ENCODE measurements at regions not wholly inside any gene's neighbourhood (a gene's known extent, or its start where the extent isn't known, plus 50 kb on each side); places are given as distances from the start of the nearest gene placed in this dataset.

DNA sequence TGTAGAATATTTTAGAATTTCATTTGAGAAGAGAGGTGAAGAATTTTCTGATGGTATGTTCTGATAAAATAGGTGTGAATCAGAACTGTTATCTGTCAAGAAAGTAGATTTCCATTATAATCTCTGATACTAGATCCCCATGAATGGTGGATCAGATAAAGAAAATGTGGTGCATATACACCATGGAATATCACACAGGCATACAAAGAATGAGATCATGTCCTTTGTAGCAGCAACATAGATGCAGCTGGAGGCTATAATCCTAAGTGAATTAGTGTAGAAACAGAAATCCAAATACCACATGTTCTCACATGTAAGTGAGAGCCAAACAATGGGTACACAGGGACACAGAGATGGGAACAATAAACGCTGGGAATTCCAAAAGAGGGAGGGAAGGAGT lies 372.0 kb upstream of the ATP2B1 start:
- H3K4me1 ChIP-seq (ENCODE audit: control insufficient read depth in 2 of 2, insufficient read depth in 2 of 2, low read length in 1 of 2): no peaks in the 10 kb centered on the region
- WGBS, 2 donors: 33 to 35% methylated on average over 1 of the region's 1 CpG
- no peaks in the 10 kb centered on the region for H3K27me3 ChIP-seq (ENCODE audit: control insufficient read depth in 1 of 2, insufficient read depth in 2 of 2, low read length in 2 of 2)
- no peak overlapping the region for H3K4me3 ChIP-seq (ENCODE audit: low read depth in 1 of 2, low read length in 2 of 2)
- H3K36me3 ChIP-seq (ENCODE audit: control insufficient read depth in 2 of 2, insufficient read depth in 2 of 2, low read length in 1 of 2): no peaks in the 10 kb centered on the region
- H3K9me3 ChIP-seq (ENCODE audit: control insufficient read depth in 2 of 2, insufficient read depth in 1 of 2, low read depth in 1 of 2, low read length in 1 of 2): no peaks in the 10 kb centered on the region
- no peak overlapping the region for H3K27ac ChIP-seq (ENCODE audit: low read depth in 2 of 2, low read length in 1 of 2)

DNA sequence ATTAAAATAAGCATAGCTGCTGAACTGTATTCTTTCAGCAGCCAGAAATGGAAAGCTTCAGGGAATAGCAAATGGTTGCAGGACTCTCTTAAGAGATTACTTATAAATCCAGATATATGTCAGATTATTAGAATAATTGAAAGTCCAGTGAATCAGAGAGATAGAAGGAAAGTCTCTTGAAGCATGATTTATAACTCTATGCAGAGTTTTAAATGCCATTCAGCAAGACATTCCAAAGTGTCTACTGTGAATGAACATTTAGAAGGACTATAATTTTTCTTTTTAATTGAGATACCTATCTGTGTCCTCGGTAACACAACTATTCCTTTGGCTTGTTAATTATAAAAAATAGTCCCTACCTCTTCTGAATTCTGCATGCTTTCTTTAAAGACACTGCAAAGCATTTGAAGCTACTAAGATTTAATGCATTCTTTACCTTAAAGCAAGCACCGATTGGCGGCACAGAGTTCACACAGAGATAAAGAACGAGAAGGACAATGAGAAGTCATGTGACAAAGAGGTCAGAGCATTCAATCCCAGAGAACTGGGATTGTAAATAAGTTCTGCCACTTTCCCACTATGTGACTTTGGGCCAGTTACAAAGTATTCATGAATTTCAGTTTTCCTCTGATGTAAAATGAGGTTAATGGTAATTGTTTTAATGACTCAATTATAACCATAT lies 371.0 kb upstream of the ATP2B1 start:
- H3K27ac ChIP-seq (ENCODE audit: low read depth in 2 of 2, low read length in 1 of 2): no peak overlapping the region
- no peaks in the 10 kb centered on the region for H3K4me1 ChIP-seq (ENCODE audit: control insufficient read depth in 2 of 2, insufficient read depth in 2 of 2, low read length in 1 of 2)
- H3K9me3 ChIP-seq (ENCODE audit: control insufficient read depth in 2 of 2, insufficient read depth in 1 of 2, low read depth in 1 of 2, low read length in 1 of 2): no peaks in the 10 kb centered on the region
- H3K4me3 ChIP-seq (ENCODE audit: low read depth in 1 of 2, low read length in 2 of 2): no peak overlapping the region
- no peaks in the 10 kb centered on the region for H3K36me3 ChIP-seq (ENCODE audit: control insufficient read depth in 2 of 2, insufficient read depth in 2 of 2, low read length in 1 of 2)
- WGBS, 2 donors: 65 to 87% methylated on average over 4 of the region's 4 CpGs
- no peaks in the 10 kb centered on the region for H3K27me3 ChIP-seq (ENCODE audit: control insufficient read depth in 1 of 2, insufficient read depth in 2 of 2, low read length in 2 of 2)

DNA sequence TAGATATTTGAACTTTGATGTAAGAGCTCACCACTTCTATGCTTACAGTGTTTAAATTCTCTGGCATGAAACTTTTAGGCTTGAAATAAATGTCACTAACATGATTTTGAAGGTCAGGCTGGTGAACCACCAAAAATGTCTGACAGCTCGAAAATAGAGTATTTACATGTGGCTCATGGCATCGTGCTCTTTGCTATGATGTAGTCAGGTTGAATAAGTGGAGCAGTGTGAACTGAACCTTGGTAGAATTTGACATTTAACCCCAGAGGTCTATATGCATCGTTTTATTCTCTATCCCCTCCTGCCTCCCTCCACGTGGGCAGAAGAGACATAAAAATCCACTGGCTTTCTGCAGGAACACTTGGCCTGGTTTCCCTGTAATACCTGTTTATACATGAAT lies 369.7 kb upstream of the ATP2B1 start:
- H3K9me3 ChIP-seq (ENCODE audit: control insufficient read depth in 2 of 2, insufficient read depth in 1 of 2, low read depth in 1 of 2, low read length in 1 of 2): no peaks in the 10 kb centered on the region

DNA sequence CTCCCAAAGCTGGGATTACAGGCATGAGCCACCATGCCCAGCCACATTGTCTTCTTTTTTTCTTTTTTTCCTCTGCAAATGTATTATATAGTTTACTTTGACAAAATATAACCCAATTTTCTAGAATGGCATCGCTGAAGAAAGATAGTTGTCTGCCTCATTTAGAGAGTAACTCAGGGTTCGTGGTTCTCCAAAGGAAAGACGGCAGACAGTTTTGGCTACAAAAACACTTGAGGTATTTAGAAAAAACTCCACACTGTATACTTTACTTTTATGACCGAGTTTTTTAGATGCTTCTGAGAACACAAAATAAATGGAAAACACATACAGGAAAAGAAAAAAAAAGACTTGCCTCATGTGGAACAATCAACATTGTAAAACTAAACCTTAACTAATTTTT lies 369.1 kb upstream of the ATP2B1 start:
- 85% methylated on average over 4 of the region's 4 CpGs for WGBS, 2 donors
- H3K36me3 ChIP-seq (ENCODE audit: control insufficient read depth in 2 of 2, insufficient read depth in 2 of 2, low read length in 1 of 2): no peaks in the 10 kb centered on the region
- H3K4me1 ChIP-seq (ENCODE audit: control insufficient read depth in 2 of 2, insufficient read depth in 2 of 2, low read length in 1 of 2): no peaks in the 10 kb centered on the region
- H3K4me3 ChIP-seq (ENCODE audit: low read depth in 1 of 2, low read length in 2 of 2): no peak overlapping the region
- H3K27ac ChIP-seq (ENCODE audit: low read depth in 2 of 2, low read length in 1 of 2): no peak overlapping the region
- no peaks in the 10 kb centered on the region for H3K27me3 ChIP-seq (ENCODE audit: control insufficient read depth in 1 of 2, insufficient read depth in 2 of 2, low read length in 2 of 2)
- H3K9me3 ChIP-seq (ENCODE audit: control insufficient read depth in 2 of 2, insufficient read depth in 1 of 2, low read depth in 1 of 2, low read length in 1 of 2): no peaks in the 10 kb centered on the region

More for the DNA sequence above, 369.7 kb upstream of the ATP2B1 start:
- Histone ChIP-seq H3K4me1 (ENCODE audit: control insufficient read depth in 2 of 2, insufficient read depth in 2 of 2, low read length in 1 of 2) (no peaks in the 10 kb centered on the region), H3K4me3 (ENCODE audit: low read depth in 1 of 2, low read length in 2 of 2) (no peak overlapping the region), H3K27me3 (ENCODE audit: control insufficient read depth in 1 of 2, insufficient read depth in 2 of 2, low read length in 2 of 2) (no peaks in the 10 kb centered on the region), H3K27ac (ENCODE audit: low read depth in 2 of 2, low read length in 1 of 2) (no peak overlapping the region), H3K36me3 (ENCODE audit: control insufficient read depth in 2 of 2, insufficient read depth in 2 of 2, low read length in 1 of 2) (no peaks in the 10 kb centered on the region)
- 75 to 79% methylated on average over 4 of the region's 4 CpGs for WGBS, 2 donors

DNA sequence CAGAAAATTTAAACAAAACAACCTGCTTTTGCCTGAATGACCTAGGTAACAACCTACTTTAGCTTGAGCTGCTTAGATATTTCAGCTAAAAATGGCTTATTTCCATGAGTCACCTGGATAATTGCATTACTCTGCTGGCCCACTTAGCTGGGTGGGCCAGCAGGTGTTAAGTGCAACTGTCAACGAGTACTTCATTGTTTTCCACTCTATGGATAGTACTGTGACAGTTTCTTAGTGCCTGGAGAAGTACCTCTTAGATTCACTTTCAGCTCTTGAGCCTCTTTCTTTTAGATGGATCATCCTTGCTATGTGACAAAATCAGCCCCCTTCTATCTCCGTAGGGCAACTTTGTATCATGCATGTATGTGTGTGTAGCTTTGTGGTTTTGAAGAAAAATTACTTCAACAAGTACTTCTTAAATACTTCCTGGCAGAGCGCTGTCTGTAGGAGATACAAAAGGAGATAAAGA lies 368.2 kb upstream of the ATP2B1 start:
- H3K4me1 ChIP-seq (ENCODE audit: control insufficient read depth in 2 of 2, insufficient read depth in 2 of 2, low read length in 1 of 2): no peaks in the 10 kb centered on the region
- no peak overlapping the region for H3K4me3 ChIP-seq (ENCODE audit: low read depth in 1 of 2, low read length in 2 of 2)
- H3K36me3 ChIP-seq (ENCODE audit: control insufficient read depth in 2 of 2, insufficient read depth in 2 of 2, low read length in 1 of 2): no peaks in the 10 kb centered on the region
- no peaks in the 10 kb centered on the region for H3K27me3 ChIP-seq (ENCODE audit: control insufficient read depth in 1 of 2, insufficient read depth in 2 of 2, low read length in 2 of 2)
- WGBS, 2 donors: 71 to 77% methylated on average over 3 of the region's 3 CpGs
- no peaks in the 10 kb centered on the region for H3K9me3 ChIP-seq (ENCODE audit: control insufficient read depth in 2 of 2, insufficient read depth in 1 of 2, low read depth in 1 of 2, low read length in 1 of 2)
- H3K27ac ChIP-seq (ENCODE audit: low read depth in 2 of 2, low read length in 1 of 2): no peak overlapping the region

DNA sequence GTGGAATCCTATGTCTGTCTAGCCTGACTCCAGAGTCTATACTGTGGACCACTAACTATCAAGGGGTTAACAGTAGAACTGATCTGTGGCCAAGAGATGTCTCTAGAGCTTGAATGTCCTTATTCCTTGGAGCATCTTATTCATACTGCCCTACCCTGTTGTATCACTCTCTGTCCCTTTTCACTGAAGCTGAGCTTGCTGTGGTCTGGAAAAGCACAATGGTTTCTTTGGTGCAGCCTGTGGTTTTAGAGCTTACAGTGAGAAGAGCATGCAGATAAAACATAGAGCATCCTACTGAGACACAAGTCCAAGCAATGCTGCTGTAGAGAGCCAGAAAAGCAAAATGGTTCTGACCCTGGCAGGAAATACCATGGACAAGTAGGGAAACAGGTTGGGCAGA lies 367.0 kb upstream of the ATP2B1 start:
- Histone ChIP-seq H3K27ac (ENCODE audit: low read depth in 2 of 2, low read length in 1 of 2) (no peak overlapping the region), H3K4me1 (ENCODE audit: control insufficient read depth in 2 of 2, insufficient read depth in 2 of 2, low read length in 1 of 2) (no peaks in the 10 kb centered on the region)

DNA sequence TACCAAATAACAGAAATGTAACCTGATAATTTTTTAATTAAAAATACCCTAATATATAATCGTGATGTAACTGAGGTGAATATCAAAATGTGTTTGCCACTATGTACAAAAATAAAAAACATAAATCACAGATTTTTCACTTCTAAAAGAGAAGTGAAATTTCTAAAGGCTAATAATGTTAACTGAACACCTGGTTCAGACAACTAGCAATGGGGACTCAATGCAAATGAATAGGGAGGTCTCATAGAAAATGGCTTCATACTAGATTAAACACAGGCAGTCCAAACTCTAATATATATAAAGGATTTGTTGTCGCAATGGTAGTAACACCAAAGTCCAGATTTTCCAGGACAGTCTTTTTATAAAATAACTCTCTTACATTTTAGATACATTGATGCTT lies 365.4 kb upstream of the ATP2B1 start:
- no peak overlapping the region for H3K27ac ChIP-seq (ENCODE audit: low read depth in 2 of 2, low read length in 1 of 2)
- no peak overlapping the region for H3K4me3 ChIP-seq (ENCODE audit: low read depth in 1 of 2, low read length in 2 of 2)
- no peaks in the 10 kb centered on the region for H3K9me3 ChIP-seq (ENCODE audit: control insufficient read depth in 2 of 2, insufficient read depth in 1 of 2, low read depth in 1 of 2, low read length in 1 of 2)
- H3K4me1 ChIP-seq (ENCODE audit: control insufficient read depth in 2 of 2, insufficient read depth in 2 of 2, low read length in 1 of 2): no peaks in the 10 kb centered on the region
- WGBS, 2 donors: 84 to 89% methylated on average over 2 of the region's 2 CpGs
- no peaks in the 10 kb centered on the region for H3K36me3 ChIP-seq (ENCODE audit: control insufficient read depth in 2 of 2, insufficient read depth in 2 of 2, low read length in 1 of 2)
- H3K27me3 ChIP-seq (ENCODE audit: control insufficient read depth in 1 of 2, insufficient read depth in 2 of 2, low read length in 2 of 2): no peaks in the 10 kb centered on the region

More for the DNA sequence above, 367.0 kb upstream of the ATP2B1 start:
- Histone ChIP-seq H3K9me3 (ENCODE audit: control insufficient read depth in 2 of 2, insufficient read depth in 1 of 2, low read depth in 1 of 2, low read length in 1 of 2) (no peaks in the 10 kb centered on the region), H3K4me3 (ENCODE audit: low read depth in 1 of 2, low read length in 2 of 2) (no peak overlapping the region), H3K36me3 (ENCODE audit: control insufficient read depth in 2 of 2, insufficient read depth in 2 of 2, low read length in 1 of 2) (no peaks in the 10 kb centered on the region), H3K27me3 (ENCODE audit: control insufficient read depth in 1 of 2, insufficient read depth in 2 of 2, low read length in 2 of 2) (no peaks in the 10 kb centered on the region)

DNA sequence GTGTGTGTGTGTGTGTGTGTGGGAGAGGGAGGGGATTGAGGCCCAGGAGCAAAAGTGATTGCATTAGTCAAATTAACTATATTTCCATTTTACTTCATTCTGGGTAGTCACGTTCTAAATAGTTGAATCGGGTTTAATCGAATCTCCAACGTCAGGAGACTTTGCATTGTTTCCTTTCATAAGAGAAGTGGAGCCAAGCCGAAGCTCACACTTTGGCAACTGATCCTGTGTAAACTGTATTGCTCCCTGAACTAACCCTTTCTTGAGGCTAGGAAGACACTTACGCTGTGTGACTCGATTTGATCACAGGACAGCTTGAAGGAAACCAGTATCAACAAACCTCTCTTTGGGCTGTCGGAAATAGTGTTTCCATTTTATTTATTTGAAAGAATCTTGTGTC lies 363.4 kb upstream of the ATP2B1 start:
- 82 to 83% methylated on average over 8 of the region's 8 CpGs for WGBS, 2 donors
- Histone ChIP-seq H3K9me3 (ENCODE audit: control insufficient read depth in 2 of 2, insufficient read depth in 1 of 2, low read depth in 1 of 2, low read length in 1 of 2) (no peaks in the 10 kb centered on the region), H3K4me1 (ENCODE audit: control insufficient read depth in 2 of 2, insufficient read depth in 2 of 2, low read length in 1 of 2) (no peaks in the 10 kb centered on the region), H3K4me3 (ENCODE audit: low read depth in 1 of 2, low read length in 2 of 2) (no peak overlapping the region), H3K36me3 (ENCODE audit: control insufficient read depth in 2 of 2, insufficient read depth in 2 of 2, low read length in 1 of 2) (no peaks in the 10 kb centered on the region), H3K27me3 (ENCODE audit: control insufficient read depth in 1 of 2, insufficient read depth in 2 of 2, low read length in 2 of 2) (no peaks in the 10 kb centered on the region), H3K27ac (ENCODE audit: low read depth in 2 of 2, low read length in 1 of 2) (no peak overlapping the region)

DNA sequence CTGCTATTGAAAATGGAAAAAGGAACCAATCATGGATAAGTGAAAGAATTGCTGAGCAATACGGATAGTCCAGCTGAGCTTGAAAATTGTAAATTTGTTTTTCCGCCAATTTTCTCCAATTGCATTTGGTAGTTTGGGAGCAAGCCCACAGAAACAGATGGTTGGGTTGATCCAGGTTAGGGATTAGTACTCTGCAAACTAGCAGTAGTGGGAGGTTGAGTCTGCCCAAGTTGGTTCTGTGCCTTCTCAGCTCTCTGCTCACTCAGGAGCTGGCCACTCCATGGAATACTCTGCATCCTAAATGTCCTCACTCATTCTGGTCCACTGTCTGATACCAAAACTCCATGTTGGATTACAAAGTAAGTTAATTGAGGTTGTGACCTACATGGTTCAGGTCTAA lies 361.1 kb upstream of the ATP2B1 start:
- Histone ChIP-seq H3K4me3 (ENCODE audit: low read depth in 1 of 2, low read length in 2 of 2) (no peak overlapping the region), H3K4me1 (ENCODE audit: control insufficient read depth in 2 of 2, insufficient read depth in 2 of 2, low read length in 1 of 2) (no peaks in the 10 kb centered on the region), H3K36me3 (ENCODE audit: control insufficient read depth in 2 of 2, insufficient read depth in 2 of 2, low read length in 1 of 2) (no peaks in the 10 kb centered on the region), H3K27ac (ENCODE audit: low read depth in 2 of 2, low read length in 1 of 2) (no peak overlapping the region), H3K27me3 (ENCODE audit: control insufficient read depth in 1 of 2, insufficient read depth in 2 of 2, low read length in 2 of 2) (no peaks in the 10 kb centered on the region), H3K9me3 (ENCODE audit: control insufficient read depth in 2 of 2, insufficient read depth in 1 of 2, low read depth in 1 of 2, low read length in 1 of 2) (no peaks in the 10 kb centered on the region)
- WGBS, 2 donors: 90 to 96% methylated on average over 2 of the region's 2 CpGs

DNA sequence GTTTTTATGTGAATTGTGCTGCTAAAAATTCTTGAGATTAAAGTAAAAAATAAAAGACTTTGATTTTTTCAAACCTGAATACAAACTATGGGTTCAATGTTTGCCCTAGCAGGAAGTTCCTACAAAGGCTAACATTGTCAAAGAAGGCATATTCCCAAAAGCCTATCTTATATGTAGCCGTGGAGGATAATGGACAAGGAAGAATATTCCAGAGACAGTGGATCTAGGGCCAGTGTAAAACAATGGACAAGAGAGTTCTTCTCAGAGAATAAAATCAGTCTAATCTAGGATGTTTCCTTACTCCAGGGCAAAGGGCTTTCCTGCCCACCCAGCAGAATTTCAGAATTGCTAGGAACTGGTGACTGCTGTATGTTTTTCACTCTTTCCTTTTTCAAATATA lies 359.2 kb upstream of the ATP2B1 start:
- no peaks in the 10 kb centered on the region for H3K27me3 ChIP-seq (ENCODE audit: control insufficient read depth in 1 of 2, insufficient read depth in 2 of 2, low read length in 2 of 2)
- H3K4me3 ChIP-seq (ENCODE audit: low read depth in 1 of 2, low read length in 2 of 2): no peak overlapping the region
- WGBS, 2 donors: 68 to 81% methylated on average over 1 of the region's 1 CpG
- no peaks in the 10 kb centered on the region for H3K36me3 ChIP-seq (ENCODE audit: control insufficient read depth in 2 of 2, insufficient read depth in 2 of 2, low read length in 1 of 2)
- H3K9me3 ChIP-seq (ENCODE audit: control insufficient read depth in 2 of 2, insufficient read depth in 1 of 2, low read depth in 1 of 2, low read length in 1 of 2): no peaks in the 10 kb centered on the region
- no peak overlapping the region for H3K27ac ChIP-seq (ENCODE audit: low read depth in 2 of 2, low read length in 1 of 2)
- H3K4me1 ChIP-seq (ENCODE audit: control insufficient read depth in 2 of 2, insufficient read depth in 2 of 2, low read length in 1 of 2): no peaks in the 10 kb centered on the region
